Activated CD4-positive, alpha-beta T cell treated with anti-CD3 and anti-CD28 coated beads for 36 hours (primary cell): ENCODE measurements at regions not wholly inside any gene's neighbourhood (a gene's known extent, or its start where the extent isn't known, plus 50 kb on each side); places are given as distances from the start of the nearest gene placed in this dataset.
"Not testable (repeated sequence)": the region's sequence is repeated elsewhere in the genome, so short reads cannot be mapped to it uniquely, and the experiment has no call there.

Source experiments
- ATAC-seq: fragments of 200-7000 bp; cut with Tn5 transposase; one replicate; pipeline ENCODE4 v1.10.0; 2021; ENCODE audit warnings: mild to moderate bottlenecking, moderate library complexity
- CTCF ChIA-PET: fragments of 350-600 bp; sonication (Branson Sonifier 250); formaldehyde crosslinking; loops from one replicate; lab custom pipeline; 2021; ENCODE audit warnings: antibody characterized with exemption; lab: Charles Lee
- POLR2A ChIA-PET: fragments of 350-600 bp; sonication (Branson Sonifier 250); formaldehyde crosslinking; loops from one replicate; lab custom pipeline; 2021; ENCODE audit warnings: antibody characterized with exemption, inconsistent platforms; lab: Charles Lee
- DNase-seq: peaks from one replicate; pipeline ENCODE4 v3.0.0-alpha.2; 2020
- H3K27ac Mint-ChIP-seq: one replicate; pipeline ENCODE4 v1.8.0; 2021; ENCODE audit warnings: mixed read lengths
- H3K27me3 Mint-ChIP-seq: one replicate; pipeline ENCODE4 v1.8.0; 2021; ENCODE audit warnings: mixed read lengths
- H3K36me3 Mint-ChIP-seq: one replicate; pipeline ENCODE4 v1.8.0; 2021; ENCODE audit warnings: low read depth, mixed read lengths
- H3K4me1 Mint-ChIP-seq: one replicate; pipeline ENCODE4 v1.8.0; 2021; ENCODE audit warnings: mixed read lengths
- H3K4me3 Mint-ChIP-seq: one replicate; pipeline ENCODE4 v1.8.0; 2021; ENCODE audit warnings: mild to moderate bottlenecking, moderate library complexity, mixed read lengths
- H3K9me3 Mint-ChIP-seq: one replicate; pipeline ENCODE4 v1.8.0; 2021; ENCODE audit warnings: low read depth, mixed read lengths
- intact Hi-C, 2 experiments: fragments of 100-400 bp; cut with DNase I in 1 of 2; cut with micrococcal nuclease in 1 of 2; formaldehyde crosslinking; loops; one replicate each; pipeline versions ENCODE4 v1.14.2 to v1.15.1; 2022 to 2024; cut with DNase I, micrococcal nuclease

GRCh38 chr4:49580166-49580565, 594.1 kb downstream of the CWH43 start:
- POLR2A ChIA-PET, H3K36me3 Mint-ChIP-seq, CTCF ChIA-PET, DNase-seq, H3K27ac Mint-ChIP-seq, ATAC-seq, intact Hi-C loops, H3K4me3 Mint-ChIP-seq, H3K27me3 Mint-ChIP-seq, H3K4me1 Mint-ChIP-seq: not testable (repeated sequence)
- H3K9me3 Mint-ChIP-seq = peaks cover 25% of the 10 kb centered on the region

DNA sequence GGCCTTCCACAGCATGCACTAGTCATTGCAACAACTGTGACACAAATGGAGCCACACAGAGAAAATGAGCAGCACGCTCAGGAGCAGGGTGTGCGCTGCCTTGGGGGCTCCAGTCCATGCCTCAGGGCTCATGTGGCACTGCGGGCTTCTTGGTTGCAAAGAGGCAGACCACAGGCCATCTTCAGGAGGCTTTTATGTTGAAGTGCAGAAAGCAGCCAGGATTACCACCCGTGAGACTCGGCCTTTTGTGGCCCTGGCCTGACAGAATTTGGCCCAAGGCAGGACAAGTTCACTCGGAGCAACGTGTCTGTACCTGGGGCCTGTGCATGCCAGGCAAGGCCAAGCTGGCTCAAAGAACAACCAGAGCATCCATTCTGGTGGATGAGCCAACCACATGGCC, 602.3 kb downstream of the CWH43 start:
- POLR2A ChIA-PET, CTCF ChIA-PET, H3K36me3 Mint-ChIP-seq, intact Hi-C loops, DNase-seq, H3K4me1 Mint-ChIP-seq, H3K27ac Mint-ChIP-seq, H3K4me3 Mint-ChIP-seq, H3K9me3 Mint-ChIP-seq, H3K27me3 Mint-ChIP-seq, ATAC-seq: not testable (repeated sequence)

DNA sequence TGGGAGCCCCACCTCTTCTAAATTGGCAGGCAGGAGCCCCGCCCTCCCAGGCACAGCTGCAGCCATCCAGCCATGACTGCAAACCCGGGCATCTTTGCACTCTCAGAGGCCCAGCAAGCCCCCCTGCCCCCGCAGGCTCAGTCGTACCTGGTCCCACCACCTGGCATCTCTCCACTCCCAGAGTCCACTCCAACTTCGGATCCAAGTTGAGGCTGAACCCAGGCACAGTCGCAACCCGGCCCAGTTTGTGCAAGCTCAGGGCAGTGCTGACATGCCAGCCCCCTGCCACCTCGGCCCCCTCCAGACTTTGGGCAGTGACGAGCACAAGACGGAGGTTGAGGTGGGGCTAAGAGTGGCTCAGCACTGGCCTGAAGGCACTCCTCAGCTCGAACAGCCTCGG, 632.4 kb downstream of the CWH43 start:
- intact Hi-C loops, POLR2A ChIA-PET, H3K36me3 Mint-ChIP-seq, H3K4me3 Mint-ChIP-seq, H3K9me3 Mint-ChIP-seq, ATAC-seq, CTCF ChIA-PET, H3K27me3 Mint-ChIP-seq, H3K27ac Mint-ChIP-seq, DNase-seq, H3K4me1 Mint-ChIP-seq: not testable (repeated sequence)

DNA sequence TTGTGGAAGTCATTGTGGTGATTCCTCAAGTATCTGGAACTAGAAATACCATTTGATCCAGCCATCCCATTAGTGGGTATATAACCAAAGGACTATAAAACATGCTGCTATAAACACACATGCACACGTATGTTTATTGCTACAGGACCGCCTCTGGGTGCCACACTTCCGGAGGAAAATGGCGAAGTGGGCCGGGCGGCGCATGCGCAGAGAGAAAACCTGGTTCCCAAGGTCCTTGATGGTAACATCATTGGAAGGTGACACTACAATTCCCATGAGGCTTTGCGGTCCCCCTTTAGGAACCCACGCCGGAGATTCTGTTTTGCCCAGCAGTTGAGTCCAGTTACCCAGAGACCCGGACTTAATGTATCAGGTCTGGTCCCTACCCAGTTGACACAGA, 640.4 kb downstream of the CWH43 start:
- POLR2A ChIA-PET, H3K27ac Mint-ChIP-seq, H3K36me3 Mint-ChIP-seq, H3K4me3 Mint-ChIP-seq, H3K27me3 Mint-ChIP-seq, CTCF ChIA-PET, H3K4me1 Mint-ChIP-seq, intact Hi-C loops, ATAC-seq, DNase-seq: not testable (repeated sequence)
- peaks cover 16% of the 10 kb centered on the region for H3K9me3 Mint-ChIP-seq
